ENCODE measurements at regions not wholly inside any gene's neighbourhood (a gene's known extent, or its start where the extent isn't known, plus 50 kb on each side); places are given as distances from the start of the nearest gene placed in this dataset.
"Not testable (repeated sequence)": the region's sequence is repeated elsewhere in the genome, so short reads cannot be mapped to it uniquely, and the experiment has no call there.

DNA sequence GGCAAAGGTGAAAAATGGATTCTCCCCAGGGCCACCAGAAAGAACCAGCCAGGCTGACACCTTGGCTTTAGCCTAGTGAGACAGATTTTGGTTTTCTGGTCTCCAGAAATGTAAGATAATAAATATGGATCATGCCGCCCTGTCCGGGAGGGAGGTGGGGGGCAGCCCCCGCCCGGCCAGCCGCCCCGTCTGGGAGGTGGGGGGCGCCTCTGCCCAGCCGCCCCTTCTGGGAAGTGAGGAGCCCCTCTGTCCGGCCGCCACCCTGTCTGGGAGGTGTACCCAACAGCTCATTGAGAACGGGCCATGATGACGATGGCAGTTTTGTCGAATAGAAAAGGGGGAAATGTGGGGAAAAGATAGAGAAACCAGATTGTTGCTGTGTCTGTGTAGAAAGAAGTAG lies 224.3 kb downstream of the FRK start:
- TF ChIP-seq, protein P1, sequence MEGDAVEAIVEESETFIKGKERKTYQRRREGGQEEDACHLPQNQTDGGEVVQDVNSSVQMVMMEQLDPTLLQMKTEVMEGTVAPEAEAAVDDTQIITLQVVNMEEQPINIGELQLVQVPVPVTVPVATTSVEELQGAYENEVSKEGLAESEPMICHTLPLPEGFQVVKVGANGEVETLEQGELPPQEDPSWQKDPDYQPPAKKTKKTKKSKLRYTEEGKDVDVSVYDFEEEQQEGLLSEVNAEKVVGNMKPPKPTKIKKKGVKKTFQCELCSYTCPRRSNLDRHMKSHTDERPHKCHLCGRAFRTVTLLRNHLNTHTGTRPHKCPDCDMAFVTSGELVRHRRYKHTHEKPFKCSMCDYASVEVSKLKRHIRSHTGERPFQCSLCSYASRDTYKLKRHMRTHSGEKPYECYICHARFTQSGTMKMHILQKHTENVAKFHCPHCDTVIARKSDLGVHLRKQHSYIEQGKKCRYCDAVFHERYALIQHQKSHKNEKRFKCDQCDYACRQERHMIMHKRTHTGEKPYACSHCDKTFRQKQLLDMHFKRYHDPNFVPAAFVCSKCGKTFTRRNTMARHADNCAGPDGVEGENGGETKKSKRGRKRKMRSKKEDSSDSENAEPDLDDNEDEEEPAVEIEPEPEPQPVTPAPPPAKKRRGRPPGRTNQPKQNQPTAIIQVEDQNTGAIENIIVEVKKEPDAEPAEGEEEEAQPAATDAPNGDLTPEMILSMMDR (IDR thresholded peaks at IDR 0.05): not testable (repeated sequence)
- TF ChIP-seq, protein P2, sequence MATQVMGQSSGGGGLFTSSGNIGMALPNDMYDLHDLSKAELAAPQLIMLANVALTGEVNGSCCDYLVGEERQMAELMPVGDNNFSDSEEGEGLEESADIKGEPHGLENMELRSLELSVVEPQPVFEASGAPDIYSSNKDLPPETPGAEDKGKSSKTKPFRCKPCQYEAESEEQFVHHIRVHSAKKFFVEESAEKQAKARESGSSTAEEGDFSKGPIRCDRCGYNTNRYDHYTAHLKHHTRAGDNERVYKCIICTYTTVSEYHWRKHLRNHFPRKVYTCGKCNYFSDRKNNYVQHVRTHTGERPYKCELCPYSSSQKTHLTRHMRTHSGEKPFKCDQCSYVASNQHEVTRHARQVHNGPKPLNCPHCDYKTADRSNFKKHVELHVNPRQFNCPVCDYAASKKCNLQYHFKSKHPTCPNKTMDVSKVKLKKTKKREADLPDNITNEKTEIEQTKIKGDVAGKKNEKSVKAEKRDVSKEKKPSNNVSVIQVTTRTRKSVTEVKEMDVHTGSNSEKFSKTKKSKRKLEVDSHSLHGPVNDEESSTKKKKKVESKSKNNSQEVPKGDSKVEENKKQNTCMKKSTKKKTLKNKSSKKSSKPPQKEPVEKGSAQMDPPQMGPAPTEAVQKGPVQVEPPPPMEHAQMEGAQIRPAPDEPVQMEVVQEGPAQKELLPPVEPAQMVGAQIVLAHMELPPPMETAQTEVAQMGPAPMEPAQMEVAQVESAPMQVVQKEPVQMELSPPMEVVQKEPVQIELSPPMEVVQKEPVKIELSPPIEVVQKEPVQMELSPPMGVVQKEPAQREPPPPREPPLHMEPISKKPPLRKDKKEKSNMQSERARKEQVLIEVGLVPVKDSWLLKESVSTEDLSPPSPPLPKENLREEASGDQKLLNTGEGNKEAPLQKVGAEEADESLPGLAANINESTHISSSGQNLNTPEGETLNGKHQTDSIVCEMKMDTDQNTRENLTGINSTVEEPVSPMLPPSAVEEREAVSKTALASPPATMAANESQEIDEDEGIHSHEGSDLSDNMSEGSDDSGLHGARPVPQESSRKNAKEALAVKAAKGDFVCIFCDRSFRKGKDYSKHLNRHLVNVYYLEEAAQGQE (IDR thresholded peaks at IDR 0.05; ENCODE audit: insufficient read depth in 1 of 2, low read depth in 2 of 2, low read length in 1 of 2): not testable (repeated sequence)
